ENCODE measurements at regions not wholly inside any gene's neighbourhood (a gene's known extent, or its start where the extent isn't known, plus 50 kb on each side); places are given as distances from the start of the nearest gene placed in this dataset.

- Histone ChIP-seq H4K20me1 (ENCODE audit: control insufficient read depth, extremely low read depth, insufficient read depth, low read length) (no peaks in the 10 kb centered on the region), H3K4me3 (replicated peaks in 1 of 4; ENCODE audit: control extremely low read depth in 1 of 4, insufficient read depth in 1 of 4, low read depth in 3 of 4, low read length in 4 of 4) (no peak overlapping the region), H3K27ac (ENCODE audit: insufficient read depth, low read length) (no peak overlapping the region), H3K4me2 (ENCODE audit: extremely low read depth, insufficient read depth, low read length) (no peak overlapping the region), H3K9me3 (ENCODE audit: control insufficient read depth, insufficient read depth, low read depth, low read length) (no peaks in the 10 kb centered on the region), H3K27me3 (ENCODE audit: control insufficient read depth, insufficient read depth, low read length) (no peaks in the 10 kb centered on the region), H2AFZ (ENCODE audit: low read length) (no peak overlapping the region), H3K36me3 (ENCODE audit: control insufficient read depth, insufficient read depth, low read length) (peaks cover 2% of the 10 kb centered on the region), H3K9ac (ENCODE audit: insufficient read depth, low read length) (no peak overlapping the region), H3K4me1 (ENCODE audit: control insufficient read depth, extremely low read depth, insufficient read depth, low read length) (peaks cover 27% of the 10 kb centered on the region), H3K79me2 (ENCODE audit: control insufficient read depth, insufficient read depth, low read length) (peaks cover 64% of the 10 kb centered on the region)
- no peak for TF ChIP-seq EZH2 (IDR thresholded peaks at IDR 0.05; ENCODE audit: low read length, missing control alignments)
- no peak for TF ChIP-seq CTCF (conservative IDR thresholded peaks at IDR 0.05 in 1 of 2, IDR thresholded peaks at IDR 0.05 in 1 of 2; ENCODE audit: low read depth in 1 of 2, low read length in 2 of 2)
- DNase-seq (ENCODE audit: low read depth in 2 of 2), result peak in 1 of 2 donors; percentile 64
Measured at GRCh38 chr7:131014906-131015656, 281.1 kb upstream of the KLF14 start.

GRCh38 chr7:131015657-131015958 is 281.6 kb upstream of the KLF14 start:
- Histone ChIP-seq H3K4me2 (ENCODE audit: extremely low read depth, insufficient read depth, low read length) (no peak overlapping the region), H3K27me3 (ENCODE audit: control insufficient read depth, insufficient read depth, low read length) (no peaks in the 10 kb centered on the region), H4K20me1 (ENCODE audit: control insufficient read depth, extremely low read depth, insufficient read depth, low read length) (no peaks in the 10 kb centered on the region), H3K9ac (ENCODE audit: insufficient read depth, low read length) (no peak overlapping the region), H3K9me3 (ENCODE audit: control insufficient read depth, insufficient read depth, low read depth, low read length) (no peaks in the 10 kb centered on the region), H3K36me3 (ENCODE audit: control insufficient read depth, insufficient read depth, low read length) (peaks cover 2% of the 10 kb centered on the region), H3K4me1 (ENCODE audit: control insufficient read depth, extremely low read depth, insufficient read depth, low read length) (peaks cover 22% of the 10 kb centered on the region), H3K27ac (ENCODE audit: insufficient read depth, low read length) (no peak overlapping the region), H3K4me3 (replicated peaks in 1 of 4; ENCODE audit: control extremely low read depth in 1 of 4, insufficient read depth in 1 of 4, low read depth in 3 of 4, low read length in 4 of 4) (no peak overlapping the region), H2AFZ (ENCODE audit: low read length) (no peak overlapping the region), H3K79me2 (ENCODE audit: control insufficient read depth, insufficient read depth, low read length) (peaks cover 61% of the 10 kb centered on the region)
- TF ChIP-seq EZH2 (IDR thresholded peaks at IDR 0.05; ENCODE audit: low read length, missing control alignments) (no peak), CTCF (conservative IDR thresholded peaks at IDR 0.05 in 1 of 2, IDR thresholded peaks at IDR 0.05 in 1 of 2; ENCODE audit: low read depth in 1 of 2, low read length in 2 of 2) (no peak)
- peak; percentile 63 to 69 for DNase-seq (ENCODE audit: low read depth in 2 of 2)

GRCh38 chr7:131016230-131016629 is 282.2 kb upstream of the KLF14 start:
- no peak overlapping the region for H3K4me3 ChIP-seq (replicated peaks in 1 of 4; ENCODE audit: control extremely low read depth in 1 of 4, insufficient read depth in 1 of 4, low read depth in 3 of 4, low read length in 4 of 4)
- H3K9ac ChIP-seq (ENCODE audit: insufficient read depth, low read length), result no peak overlapping the region
- no peaks in the 10 kb centered on the region for H3K9me3 ChIP-seq (ENCODE audit: control insufficient read depth, insufficient read depth, low read depth, low read length)
- no peaks in the 10 kb centered on the region for H3K27me3 ChIP-seq (ENCODE audit: control insufficient read depth, insufficient read depth, low read length)
- no peak overlapping the region for H2AFZ ChIP-seq (ENCODE audit: low read length)
- no peak overlapping the region for H3K4me2 ChIP-seq (ENCODE audit: extremely low read depth, insufficient read depth, low read length)
- peaks cover 2% of the 10 kb centered on the region for H3K36me3 ChIP-seq (ENCODE audit: control insufficient read depth, insufficient read depth, low read length)
- H3K4me1 ChIP-seq (ENCODE audit: control insufficient read depth, extremely low read depth, insufficient read depth, low read length), result peaks cover 18% of the 10 kb centered on the region
- H4K20me1 ChIP-seq (ENCODE audit: control insufficient read depth, extremely low read depth, insufficient read depth, low read length), result no peaks in the 10 kb centered on the region
- H3K27ac ChIP-seq (ENCODE audit: insufficient read depth, low read length), result no peak overlapping the region
- H3K79me2 ChIP-seq (ENCODE audit: control insufficient read depth, insufficient read depth, low read length), result peaks cover 62% of the 10 kb centered on the region
- TF ChIP-seq EZH2 (IDR thresholded peaks at IDR 0.05; ENCODE audit: low read length, missing control alignments), result no peak
- no peak for TF ChIP-seq CTCF (conservative IDR thresholded peaks at IDR 0.05 in 1 of 2, IDR thresholded peaks at IDR 0.05 in 1 of 2; ENCODE audit: low read depth in 1 of 2, low read length in 2 of 2)
- no peak for DNase-seq (ENCODE audit: low read depth in 2 of 2)
